Activated T-helper 2 cell treated with anti-CD3 and anti-CD28 coated beads, Interferon-gamma antibody, Interleukin-2, Interleukin-4, amounts not matched to agents 10 μg/mL and 5 μg/mL and 100 μg/mL, durations not matched to agents 14 hours and 24 hours and 36 hours (primary cell): ENCODE measurements at regions not wholly inside any gene's neighbourhood (a gene's known extent, or its start where the extent isn't known, plus 50 kb on each side); places are given as distances from the start of the nearest gene placed in this dataset.

Experiments used
- DNase-seq: peaks from one replicate; pipeline ENCODE4 v3.0.0; 2021; ENCODE audit warnings: low spot score
- H3K27ac Mint-ChIP-seq: one replicate; pipeline ENCODE4 v1.8.0; 2021; ENCODE audit warnings: mixed read lengths
- H3K27me3 Mint-ChIP-seq: one replicate; pipeline ENCODE4 v1.8.0; 2021; ENCODE audit warnings: low read depth, mixed read lengths
- H3K36me3 Mint-ChIP-seq: one replicate; pipeline ENCODE4 v1.8.0; 2021; ENCODE audit warnings: low read depth, mixed read lengths
- H3K4me1 Mint-ChIP-seq: one replicate; pipeline ENCODE4 v1.8.0; 2021; ENCODE audit warnings: low read depth, mixed read lengths
- H3K4me3 Mint-ChIP-seq: one replicate; pipeline ENCODE4 v1.8.0; 2021; ENCODE audit warnings: low read depth, mild to moderate bottlenecking, moderate library complexity, mixed read lengths
- H3K9me3 Mint-ChIP-seq: one replicate; pipeline ENCODE4 v1.8.0; 2021; ENCODE audit warnings: mixed read lengths
- intact Hi-C: fragments of 100-400 bp; cut with micrococcal nuclease; formaldehyde crosslinking; loops from one replicate; pipeline ENCODE4 v1.15.1; 2023

GRCh38 chr5:20605732-20606525, 617.9 kb upstream of the CDH18 start:
- Mint-ChIP-seq H3K4me3 (no peak overlapping the region), H3K27ac (no peak overlapping the region), H3K36me3 (no peaks in the 10 kb centered on the region), H3K9me3 (peaks cover 35% of the 10 kb centered on the region), H3K27me3 (no peaks in the 10 kb centered on the region), H3K4me1 (no peaks in the 10 kb centered on the region)
- no peak for DNase-seq
- intact Hi-C loops = no loop called here

DNA sequence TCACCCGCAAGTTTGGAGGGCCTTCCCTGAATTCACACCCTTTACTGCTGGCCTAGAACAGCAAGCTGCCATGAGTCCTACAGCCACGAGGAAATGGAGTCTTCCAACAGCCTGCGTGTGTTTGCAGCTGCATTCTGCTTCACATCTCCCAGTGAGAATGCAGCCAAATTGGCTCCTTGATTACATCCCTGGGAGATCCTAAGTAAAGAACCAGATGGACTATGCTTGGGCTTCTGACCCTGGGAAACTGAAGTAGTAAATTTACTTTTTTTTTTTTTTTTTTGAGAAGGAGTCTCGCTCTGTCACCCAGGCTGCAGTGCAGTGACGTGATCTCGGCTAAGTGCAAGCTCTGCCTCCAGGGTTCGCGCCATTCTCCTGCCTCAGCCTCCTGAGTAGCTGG, 617.0 kb upstream of the CDH18 start:
- no peaks in the 10 kb centered on the region for H3K27me3 Mint-ChIP-seq
- H3K9me3 Mint-ChIP-seq = peaks cover 32% of the 10 kb centered on the region
- intact Hi-C loops = no loop called here
- no peaks in the 10 kb centered on the region for H3K36me3 Mint-ChIP-seq
- H3K4me1 Mint-ChIP-seq = no peaks in the 10 kb centered on the region
- H3K27ac Mint-ChIP-seq = no peak overlapping the region
- no peak overlapping the region for H3K4me3 Mint-ChIP-seq
- no peak for DNase-seq

DNA sequence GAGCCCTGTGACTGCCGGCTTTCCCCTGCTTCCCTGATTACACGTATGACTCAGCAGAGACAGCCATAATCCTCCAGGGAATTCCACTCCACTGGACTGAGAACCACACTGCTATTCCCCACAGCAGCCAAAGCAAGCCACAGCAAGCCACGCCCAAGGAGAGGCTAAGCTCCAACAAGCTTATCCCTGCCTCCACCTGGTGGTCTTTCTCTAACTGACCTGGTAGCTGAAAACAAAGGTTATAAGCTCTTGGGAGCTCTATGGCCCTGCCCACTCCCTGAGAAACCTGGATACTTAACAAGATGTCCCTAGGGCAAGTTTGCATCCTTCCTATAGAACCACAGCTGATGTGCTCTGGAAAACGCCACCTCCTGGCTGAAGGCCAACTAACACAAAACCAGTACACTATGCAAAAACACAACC, 613.7 kb upstream of the CDH18 start:
- Mint-ChIP-seq H3K9me3 (peaks cover 36% of the 10 kb centered on the region), H3K27me3 (no peaks in the 10 kb centered on the region), H3K4me1 (no peaks in the 10 kb centered on the region), H3K4me3 (no peak overlapping the region), H3K36me3 (no peaks in the 10 kb centered on the region), H3K27ac (no peak overlapping the region)
- intact Hi-C loops = no loop called here
- DNase-seq = no peak

- no peak overlapping the region for H3K27ac Mint-ChIP-seq
- peaks cover 35% of the 10 kb centered on the region for H3K9me3 Mint-ChIP-seq
- H3K27me3 Mint-ChIP-seq = no peaks in the 10 kb centered on the region
- intact Hi-C loops = no loop called here
- H3K4me3 Mint-ChIP-seq = no peak overlapping the region
- no peak for DNase-seq
- H3K4me1 Mint-ChIP-seq = no peaks in the 10 kb centered on the region
- H3K36me3 Mint-ChIP-seq = no peaks in the 10 kb centered on the region
Measured at GRCh38 chr5:20590356-20590755, 602.4 kb upstream of the CDH18 start.

DNA sequence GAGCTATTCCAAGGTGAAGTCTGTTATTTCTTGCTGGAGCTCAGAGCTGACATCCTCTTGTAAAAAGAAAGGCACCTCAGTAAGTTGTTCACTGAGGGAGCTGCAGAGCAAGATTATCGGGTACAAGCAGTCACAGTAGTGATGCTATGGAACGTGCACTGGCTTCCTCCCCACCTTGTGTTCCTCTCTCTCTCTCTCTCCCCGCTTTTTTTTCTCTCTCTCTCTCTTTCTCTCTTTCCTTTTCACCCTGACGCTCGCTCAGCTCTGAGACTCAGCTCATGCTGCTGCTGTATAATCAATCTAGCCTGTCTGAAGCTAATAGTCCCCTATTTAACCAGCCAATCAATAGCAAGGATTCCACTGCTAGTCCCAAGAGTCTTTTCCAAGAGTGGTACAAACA, 587.6 kb upstream of the CDH18 start:
- H3K27me3 Mint-ChIP-seq = no peaks in the 10 kb centered on the region
- no peaks in the 10 kb centered on the region for H3K36me3 Mint-ChIP-seq
- DNase-seq = no peak
- no peak overlapping the region for H3K27ac Mint-ChIP-seq
- peaks cover 27% of the 10 kb centered on the region for H3K9me3 Mint-ChIP-seq
- intact Hi-C loops = no loop called here
- no peaks in the 10 kb centered on the region for H3K4me1 Mint-ChIP-seq
- no peak overlapping the region for H3K4me3 Mint-ChIP-seq

- Mint-ChIP-seq H3K9me3 (peaks cover 24% of the 10 kb centered on the region), H3K4me3 (no peak overlapping the region), H3K27ac (no peak overlapping the region), H3K36me3 (no peaks in the 10 kb centered on the region), H3K27me3 (no peaks in the 10 kb centered on the region), H3K4me1 (no peaks in the 10 kb centered on the region)
- intact Hi-C loops = no loop called here
- DNase-seq = no peak
Measured at GRCh38 chr5:20574576-20574975, 586.6 kb upstream of the CDH18 start.

DNA sequence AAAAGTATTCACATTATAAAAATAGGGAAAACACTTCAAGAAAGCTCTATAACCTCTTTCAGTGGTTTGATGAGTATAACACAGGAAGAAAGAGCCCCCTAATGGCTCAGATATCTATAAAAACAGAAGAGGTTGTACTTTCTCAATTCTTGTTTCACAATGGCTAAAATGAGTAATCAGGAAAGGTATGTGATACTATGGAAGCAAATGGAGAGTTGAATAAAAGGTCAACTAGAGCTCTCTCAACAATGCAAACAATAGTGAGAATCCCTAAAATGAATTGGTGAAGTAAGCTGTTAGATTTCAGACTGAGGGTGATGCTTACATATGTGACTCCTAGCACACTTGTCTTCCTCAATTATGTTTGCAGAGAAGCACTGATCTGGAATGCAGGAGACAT, 584.6 kb upstream of the CDH18 start:
- Mint-ChIP-seq H3K9me3 (peaks cover 19% of the 10 kb centered on the region), H3K27me3 (no peaks in the 10 kb centered on the region), H3K27ac (no peak overlapping the region), H3K36me3 (no peaks in the 10 kb centered on the region), H3K4me1 (no peaks in the 10 kb centered on the region), H3K4me3 (no peak overlapping the region)
- no peak for DNase-seq
- intact Hi-C loops = no loop called here

GRCh38 chr5:20570486-20570885, 582.5 kb upstream of the CDH18 start:
- Mint-ChIP-seq H3K27me3 (no peaks in the 10 kb centered on the region), H3K36me3 (no peaks in the 10 kb centered on the region)
- intact Hi-C loops = no loop called here

GRCh38 chr5:20562544-20562943, 574.5 kb upstream of the CDH18 start:
- no peaks in the 10 kb centered on the region for H3K27me3 Mint-ChIP-seq
- intact Hi-C loops = no loop called here
- H3K27ac Mint-ChIP-seq = no peak overlapping the region
- no peak overlapping the region for H3K4me3 Mint-ChIP-seq
- no peaks in the 10 kb centered on the region for H3K36me3 Mint-ChIP-seq
- H3K9me3 Mint-ChIP-seq = peaks cover 45% of the 10 kb centered on the region
- DNase-seq = no peak
- no peaks in the 10 kb centered on the region for H3K4me1 Mint-ChIP-seq

More at GRCh38 chr5:20570486-20570885, 582.5 kb upstream of the CDH18 start:
- no peak for DNase-seq
- no peak overlapping the region for H3K27ac Mint-ChIP-seq
- peaks cover 27% of the 10 kb centered on the region for H3K9me3 Mint-ChIP-seq
- H3K4me3 Mint-ChIP-seq = no peak overlapping the region
- no peaks in the 10 kb centered on the region for H3K4me1 Mint-ChIP-seq

GRCh38 chr5:20559845-20560244, 571.8 kb upstream of the CDH18 start:
- Mint-ChIP-seq H3K27ac (no peak overlapping the region), H3K4me1 (no peaks in the 10 kb centered on the region), H3K36me3 (no peaks in the 10 kb centered on the region), H3K4me3 (no peak overlapping the region), H3K9me3 (peaks cover 48% of the 10 kb centered on the region), H3K27me3 (no peaks in the 10 kb centered on the region)
- no peak for DNase-seq
- intact Hi-C loops = no loop called here

GRCh38 chr5:20556115-20556763, 568.2 kb upstream of the CDH18 start:
- Mint-ChIP-seq H3K9me3 (peaks cover 49% of the 10 kb centered on the region), H3K36me3 (no peaks in the 10 kb centered on the region), H3K4me3 (no peak overlapping the region), H3K27me3 (no peaks in the 10 kb centered on the region), H3K27ac (no peak overlapping the region), H3K4me1 (no peaks in the 10 kb centered on the region)
- intact Hi-C loops = no loop called here
- no peak for DNase-seq

GRCh38 chr5:20555034-20555433, 567.0 kb upstream of the CDH18 start:
- H3K36me3 Mint-ChIP-seq = no peaks in the 10 kb centered on the region

DNA sequence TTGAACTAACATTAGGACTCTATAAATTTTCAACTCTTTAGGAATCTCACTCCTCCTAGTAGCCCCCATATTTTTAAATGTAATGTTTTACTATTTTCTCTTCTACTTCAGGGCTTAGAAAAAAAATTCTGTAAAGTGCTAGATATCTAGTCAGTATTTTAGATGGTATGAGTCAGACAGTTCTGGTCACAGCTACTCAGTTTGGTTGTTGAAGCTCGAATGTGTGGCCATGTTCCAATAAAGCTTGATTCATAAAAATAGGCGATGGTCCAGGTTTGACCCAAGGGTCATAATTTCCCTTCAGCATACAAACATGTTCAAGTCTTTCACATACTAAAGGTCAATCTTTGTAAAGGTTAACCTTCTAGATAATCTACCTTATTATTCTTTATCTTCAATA, 566.0 kb upstream of the CDH18 start:
- Mint-ChIP-seq H3K9me3 (peaks cover 50% of the 10 kb centered on the region), H3K4me1 (no peaks in the 10 kb centered on the region), H3K27me3 (no peaks in the 10 kb centered on the region), H3K36me3 (no peaks in the 10 kb centered on the region), H3K4me3 (no peak overlapping the region), H3K27ac (no peak overlapping the region)
- intact Hi-C loops = no loop called here
- no peak for DNase-seq

More at GRCh38 chr5:20555034-20555433, 567.0 kb upstream of the CDH18 start:
- no peak overlapping the region for H3K27ac Mint-ChIP-seq
- intact Hi-C loops = no loop called here
- no peak for DNase-seq
- H3K27me3 Mint-ChIP-seq = no peaks in the 10 kb centered on the region
- H3K4me3 Mint-ChIP-seq = no peak overlapping the region
- peaks cover 47% of the 10 kb centered on the region for H3K9me3 Mint-ChIP-seq
- H3K4me1 Mint-ChIP-seq = no peaks in the 10 kb centered on the region
